ENCODE measurements at regions not wholly inside any gene's neighbourhood (a gene's known extent, or its start where the extent isn't known, plus 50 kb on each side); places are given as distances from the start of the nearest gene placed in this dataset.

- WGBS (ENCODE audit: insufficient coverage): 82% methylated on average over 3 of the region's 3 CpGs
- no peaks in the 10 kb centered on the region for H3K4me1 Mint-ChIP-seq
- peaks cover 6 to 10% of the 10 kb centered on the region in 2 donors for H3K9me3 Mint-ChIP-seq
- peaks cover 0 to 7% of the 10 kb centered on the region in 2 donors for H3K27me3 Mint-ChIP-seq (ENCODE audit: low read depth in 2 of 2)
- intact Hi-C loops (cut with micrococcal nuclease): no loop called here
- peaks cover 4% of the 10 kb centered on the region for H3K36me3 Mint-ChIP-seq
- Histone ChIP-seq H3K27ac (ENCODE audit: low read length) (no peak overlapping the region), H3K27me3 (ENCODE audit: control insufficient read depth, insufficient read depth, low read length) (no peaks in the 10 kb centered on the region), H3K4me1 (ENCODE audit: control insufficient read depth, insufficient read depth, low read length) (no peaks in the 10 kb centered on the region), H3K9me3 (ENCODE audit: control insufficient read depth, insufficient read depth, low read length) (no peaks in the 10 kb centered on the region), H3K4me3 (ENCODE audit: low read length) (no peak overlapping the region), H3K36me3 (ENCODE audit: control insufficient read depth, insufficient read depth, low read length) (no peaks in the 10 kb centered on the region)
- no peak for ATAC-seq
- TF ChIP-seq CTCF (IDR thresholded peaks at IDR 0.05): no peak
- H3K4me3 Mint-ChIP-seq: no peak overlapping the region
- H3K27ac Mint-ChIP-seq: no peak overlapping the region
- no peak for DNase-seq
These were observed 561.8 kb downstream of the SOX6 start for GRCh38 chr11:15794361-15795150.

GRCh38 chr11:15795378-15795777 is 561.0 kb downstream of the SOX6 start:
- no peaks in the 10 kb centered on the region for H3K27me3 ChIP-seq (ENCODE audit: control insufficient read depth, insufficient read depth, low read length)
- H3K4me3 ChIP-seq (ENCODE audit: low read length): no peak overlapping the region
- Mint-ChIP-seq H3K4me1 (no peaks in the 10 kb centered on the region), H3K9me3 (peaks cover 6 to 11% of the 10 kb centered on the region in 2 donors), H3K36me3 (peaks cover 4% of the 10 kb centered on the region), H3K27ac (no peak overlapping the region), H3K4me3 (no peak overlapping the region), H3K27me3 (ENCODE audit: low read depth in 2 of 2) (peaks cover 0 to 7% of the 10 kb centered on the region in 2 donors)
- intact Hi-C loops (cut with micrococcal nuclease): no loop called here
- 88% methylated on average over 2 of the region's 2 CpGs for WGBS (ENCODE audit: insufficient coverage)
- H3K36me3 ChIP-seq (ENCODE audit: control insufficient read depth, insufficient read depth, low read length): no peaks in the 10 kb centered on the region
- H3K9me3 ChIP-seq (ENCODE audit: control insufficient read depth, insufficient read depth, low read length): no peaks in the 10 kb centered on the region
- ATAC-seq (no peak), DNase-seq (no peak)
- H3K27ac ChIP-seq (ENCODE audit: low read length): no peak overlapping the region
- TF ChIP-seq CTCF (IDR thresholded peaks at IDR 0.05): no peak
- H3K4me1 ChIP-seq (ENCODE audit: control insufficient read depth, insufficient read depth, low read length): no peaks in the 10 kb centered on the region

GRCh38 chr11:15800111-15800800 is 556.1 kb downstream of the SOX6 start:
- H3K4me3 ChIP-seq (ENCODE audit: low read length): no peak overlapping the region
- Mint-ChIP-seq H3K27ac (no peak overlapping the region), H3K36me3 (no peaks in the 10 kb centered on the region), H3K4me3 (no peak overlapping the region), H3K4me1 (no peaks in the 10 kb centered on the region), H3K27me3 (ENCODE audit: low read depth in 2 of 2) (no peaks in the 10 kb centered on the region), H3K9me3 (peaks cover 2 to 4% of the 10 kb centered on the region in 2 donors)
- H3K27me3 ChIP-seq (ENCODE audit: control insufficient read depth, insufficient read depth, low read length): no peaks in the 10 kb centered on the region
- no peak for TF ChIP-seq CTCF (IDR thresholded peaks at IDR 0.05)
- H3K27ac ChIP-seq (ENCODE audit: low read length): peak overlapping the region; percentile 30
- 36% methylated on average over 4 of the region's 4 CpGs for WGBS (ENCODE audit: insufficient coverage)
- H3K9me3 ChIP-seq (ENCODE audit: control insufficient read depth, insufficient read depth, low read length): no peaks in the 10 kb centered on the region
- ATAC-seq (no peak), DNase-seq (no peak)
- no peaks in the 10 kb centered on the region for H3K4me1 ChIP-seq (ENCODE audit: control insufficient read depth, insufficient read depth, low read length)
- intact Hi-C loops (cut with micrococcal nuclease): no loop called here
- no peaks in the 10 kb centered on the region for H3K36me3 ChIP-seq (ENCODE audit: control insufficient read depth, insufficient read depth, low read length)

Measured in natural killer cell (primary cell).